CD8-positive, alpha-beta memory T cell (primary cell): ENCODE measurements at regions not wholly inside any gene's neighbourhood (a gene's known extent, or its start where the extent isn't known, plus 50 kb on each side); places are given as distances from the start of the nearest gene placed in this dataset.

Source experiments
- CTCF ChIA-PET: fragments of 350-600 bp; sonication (Branson Sonifier 250); formaldehyde crosslinking; loops from one replicate; lab custom pipeline; 2021; ENCODE audit warnings: antibody characterized with exemption; lab: Charles Lee
- POLR2A ChIA-PET: fragments of 350-600 bp; sonication (Branson Sonifier 250); formaldehyde crosslinking; loops from one replicate; lab custom pipeline; 2021; ENCODE audit warnings: antibody characterized with exemption; lab: Charles Lee
- DNase-seq, 5 donors: peaks; one replicate each; pipeline versions ENCODE4 v3.0.0 to v3.0.0-alpha.2; 2020 to 2022; ENCODE audit warnings: mixed read lengths in 1 of 5
- H3K27ac ChIP-seq: one replicate; pipeline ENCODE4 v1.7.0; 2013; ENCODE audit warnings: low read depth, mild to moderate bottlenecking, low read length, moderate library complexity
- H3K27me3 ChIP-seq: 2 replicates; pipeline ENCODE4 v1.7.0; 2013; ENCODE audit warnings: low read length, mild to moderate bottlenecking; ENCODE audit not compliant: insufficient read depth, poor library complexity, severe bottlenecking
- H3K36me3 ChIP-seq: 2 replicates; pipeline ENCODE4 v1.7.0; 2013; ENCODE audit warnings: mild to moderate bottlenecking, low read length, moderate library complexity; ENCODE audit not compliant: insufficient read depth
- H3K4me1 ChIP-seq: 2 replicates; pipeline ENCODE4 v1.7.0; 2013; ENCODE audit warnings: mild to moderate bottlenecking, low read length, moderate library complexity; ENCODE audit not compliant: insufficient read depth
- H3K4me3 ChIP-seq: 2 replicates; pipeline ENCODE4 v1.7.0; 2013; ENCODE audit warnings: mild to moderate bottlenecking, low read length
- H3K9me3 ChIP-seq: 2 replicates; pipeline ENCODE4 v1.7.0; 2013; ENCODE audit warnings: mild to moderate bottlenecking, low read length
- H3K27ac Mint-ChIP-seq, 8 donors: one replicate each; pipeline ENCODE4 v1.8.0; 2020 to 2021; ENCODE audit warnings: mixed read lengths in 8 of 8, mild to moderate bottlenecking in 6 of 8, inconsistent platforms in 3 of 8, moderate library complexity in 3 of 8
- H3K27me3 Mint-ChIP-seq, 2 donors: one replicate each; pipeline ENCODE4 v1.8.0; 2020 to 2021; ENCODE audit warnings: mixed read lengths in 2 of 2, mild to moderate bottlenecking in 1 of 2, moderate library complexity in 1 of 2
- H3K36me3 Mint-ChIP-seq, 3 donors: one replicate each; pipeline ENCODE4 v1.8.0; 2020 to 2021; ENCODE audit warnings: mixed read lengths in 3 of 3, inconsistent platforms in 1 of 3, mild to moderate bottlenecking in 1 of 3
- H3K4me1 Mint-ChIP-seq, 3 donors: one replicate each; pipeline ENCODE4 v1.8.0; 2020 to 2021; ENCODE audit warnings: mixed read lengths in 3 of 3, inconsistent platforms in 1 of 3, mild to moderate bottlenecking in 1 of 3
- H3K4me3 Mint-ChIP-seq, 7 donors: one replicate each; pipeline ENCODE4 v1.8.0; 2020 to 2021; ENCODE audit warnings: mixed read lengths in 7 of 7, mild to moderate bottlenecking in 6 of 7, moderate library complexity in 4 of 7, inconsistent platforms in 2 of 7
- H3K9me3 Mint-ChIP-seq, 5 donors: one replicate each; pipeline ENCODE4 v1.8.0; 2020 to 2022; ENCODE audit warnings: mixed read lengths in 5 of 5, mild to moderate bottlenecking in 3 of 5, moderate library complexity in 2 of 5, inconsistent platforms in 1 of 5

DNA sequence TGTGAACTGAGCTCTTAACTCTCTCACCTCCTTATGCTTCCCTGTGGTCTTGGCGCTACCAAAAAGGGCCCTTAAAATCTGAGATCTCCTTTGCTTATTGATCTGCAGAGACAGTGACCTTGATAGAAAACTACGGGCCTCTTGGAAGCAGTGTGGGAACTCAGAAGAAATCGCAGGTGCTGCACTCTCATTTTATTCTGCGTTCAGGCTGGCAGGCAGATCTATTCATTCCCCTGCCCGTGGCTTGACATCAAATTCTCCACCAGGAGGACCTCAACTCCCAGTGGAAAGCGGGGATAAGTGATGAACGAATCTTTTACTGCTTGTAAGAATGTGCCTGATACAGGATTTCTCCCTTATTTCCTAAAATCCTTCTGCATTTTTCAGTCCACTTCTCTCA lies 143.2 kb upstream of the SEL1L start:
- H3K4me1 Mint-ChIP-seq, result no peaks in the 10 kb centered on the region

DNA sequence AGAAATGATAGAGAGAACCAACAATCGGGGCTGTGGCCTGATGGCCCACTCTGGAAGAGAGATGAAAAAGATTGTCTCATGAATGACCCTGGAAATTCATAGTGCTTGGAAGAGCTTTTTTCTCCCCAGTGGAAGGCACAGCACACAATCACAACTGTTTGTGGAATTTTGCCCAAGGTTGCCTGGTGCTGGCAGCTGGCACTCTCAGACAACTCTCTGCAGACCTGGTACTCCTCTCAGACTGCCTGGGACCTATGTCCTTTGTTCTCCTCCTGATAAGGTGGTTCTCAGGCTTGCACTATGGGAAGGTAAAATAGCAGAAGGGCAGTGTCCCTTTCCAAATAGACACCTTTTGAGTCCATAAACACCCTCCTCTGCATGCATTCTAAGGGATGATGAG lies 144.1 kb upstream of the SEL1L start:
- H3K27me3 Mint-ChIP-seq, result peaks cover 3 to 6% of the 10 kb centered on the region in 2 donors
- peaks cover 2 to 11% (median 5%) of the 10 kb centered on the region in 5 donors for H3K9me3 Mint-ChIP-seq
- POLR2A ChIA-PET, result no interaction called here
- H3K4me3 ChIP-seq, result no peak overlapping the region
- no peaks in the 10 kb centered on the region for H3K4me1 ChIP-seq
- H3K27ac Mint-ChIP-seq, result no peak overlapping the region
- no peaks in the 10 kb centered on the region for H3K27me3 ChIP-seq
- H3K4me3 Mint-ChIP-seq, result no peak overlapping the region
- no peak for DNase-seq
- CTCF ChIA-PET, result no interaction called here
- no peak overlapping the region for H3K27ac ChIP-seq
- H3K36me3 ChIP-seq, result no peaks in the 10 kb centered on the region
- peaks cover 0 to 2% (median 0%) of the 10 kb centered on the region in 3 donors for H3K36me3 Mint-ChIP-seq
- H3K4me1 Mint-ChIP-seq, result no peaks in the 10 kb centered on the region
- no peaks in the 10 kb centered on the region for H3K9me3 ChIP-seq

More for the DNA sequence above, 143.2 kb upstream of the SEL1L start:
- no peak for DNase-seq
- Histone ChIP-seq H3K4me3 (no peak overlapping the region), H3K27me3 (no peaks in the 10 kb centered on the region), H3K27ac (no peak overlapping the region), H3K36me3 (no peaks in the 10 kb centered on the region), H3K9me3 (no peaks in the 10 kb centered on the region), H3K4me1 (no peaks in the 10 kb centered on the region)
- peaks cover 0 to 2% (median 0%) of the 10 kb centered on the region in 3 donors for H3K36me3 Mint-ChIP-seq
- H3K27me3 Mint-ChIP-seq, result peaks cover 3 to 9% of the 10 kb centered on the region in 2 donors
- H3K4me3 Mint-ChIP-seq, result no peak overlapping the region
- H3K9me3 Mint-ChIP-seq, result peaks cover 2 to 9% (median 5%) of the 10 kb centered on the region in 5 donors
- H3K27ac Mint-ChIP-seq, result no peak overlapping the region
- ChIA-PET POLR2A (no interaction called here), CTCF (no interaction called here)

DNA sequence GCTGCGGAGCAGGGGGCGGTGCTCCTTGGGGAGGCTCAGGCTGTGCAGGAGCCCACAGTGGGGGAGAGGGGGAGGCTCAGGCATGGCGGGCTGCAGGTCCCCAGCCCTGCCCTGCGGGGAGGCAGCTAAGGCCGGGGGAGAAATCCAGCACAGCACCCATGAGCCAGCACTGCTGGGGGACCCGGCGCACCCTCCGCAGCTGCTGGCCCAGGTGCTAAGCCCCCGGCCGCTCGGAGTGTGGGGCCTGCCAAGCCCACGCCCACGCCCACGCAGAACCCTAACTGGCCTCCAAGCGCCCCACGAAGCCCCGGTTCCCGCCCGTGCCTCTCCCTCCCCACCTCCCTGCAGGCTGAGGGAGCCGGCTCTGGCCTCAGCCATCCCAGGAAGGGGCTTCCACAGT lies 145.6 kb upstream of the SEL1L start:
- Mint-ChIP-seq H3K4me1 (no peaks in the 10 kb centered on the region), H3K9me3 (peaks cover 2 to 13% (median 5%) of the 10 kb centered on the region in 5 donors), H3K4me3 (no peak overlapping the region), H3K36me3 (peaks cover 0 to 2% (median 0%) of the 10 kb centered on the region in 3 donors), H3K27me3 (peaks cover 3 to 5% of the 10 kb centered on the region in 2 donors), H3K27ac (no peak overlapping the region)
- Histone ChIP-seq H3K36me3 (no peaks in the 10 kb centered on the region), H3K27me3 (no peaks in the 10 kb centered on the region), H3K9me3 (no peaks in the 10 kb centered on the region), H3K4me3 (no peak overlapping the region), H3K27ac (no peak overlapping the region), H3K4me1 (no peaks in the 10 kb centered on the region)
- ChIA-PET POLR2A (no interaction called here), CTCF (no interaction called here)
- no peak for DNase-seq

DNA sequence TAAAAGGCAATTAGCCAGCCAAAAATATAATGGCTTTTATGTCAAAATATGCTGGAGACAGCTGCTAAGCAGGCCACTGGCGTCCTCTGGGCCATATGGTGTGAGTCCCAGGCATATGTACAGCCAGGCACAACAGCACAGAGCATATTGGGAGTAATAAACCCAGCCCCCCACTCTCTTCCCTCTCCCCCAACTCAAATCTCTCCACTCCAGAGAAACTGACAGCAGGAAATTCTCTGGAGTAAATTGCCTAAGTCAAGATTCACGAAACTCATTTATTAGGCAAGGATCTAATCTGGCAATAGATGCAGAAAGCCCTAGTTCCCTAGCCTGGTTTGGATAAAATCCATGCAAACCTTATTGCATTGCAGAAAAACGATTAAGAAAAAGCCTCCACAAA lies 147.9 kb upstream of the SEL1L start:
- no peaks in the 10 kb centered on the region for H3K4me1 Mint-ChIP-seq

DNA sequence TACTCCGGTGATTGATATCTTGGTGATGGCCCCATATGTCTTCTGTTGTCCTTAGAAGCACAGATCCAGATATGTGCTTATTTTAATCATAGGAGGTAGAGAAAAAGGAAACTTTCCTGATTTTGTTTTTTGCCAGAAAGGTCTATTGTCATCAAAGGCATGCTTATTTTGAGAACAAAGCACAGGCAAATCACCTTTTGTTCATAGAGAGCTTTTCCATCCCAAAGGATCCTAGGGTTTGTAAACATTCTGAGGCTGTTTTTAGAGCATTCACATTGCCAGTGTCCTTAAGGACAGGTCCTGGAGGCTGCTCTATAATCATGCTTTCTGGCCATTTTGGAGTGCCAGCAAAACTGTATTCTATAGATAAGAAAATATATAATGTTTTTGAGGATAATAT lies 148.5 kb upstream of the SEL1L start:
- Mint-ChIP-seq H3K4me1 (no peaks in the 10 kb centered on the region), H3K4me3 (no peak overlapping the region), H3K27ac (no peak overlapping the region), H3K36me3 (peaks cover 0 to 2% (median 0%) of the 10 kb centered on the region in 3 donors), H3K9me3 (peaks cover 2 to 16% (median 5%) of the 10 kb centered on the region in 5 donors), H3K27me3 (peaks cover 3 to 5% of the 10 kb centered on the region in 2 donors)
- CTCF ChIA-PET, result no interaction called here
- H3K27ac ChIP-seq, result no peak overlapping the region
- POLR2A ChIA-PET, result no interaction called here
- H3K36me3 ChIP-seq, result no peaks in the 10 kb centered on the region
- H3K4me3 ChIP-seq, result no peak overlapping the region
- no peaks in the 10 kb centered on the region for H3K27me3 ChIP-seq
- DNase-seq, result no peak
- H3K9me3 ChIP-seq, result no peaks in the 10 kb centered on the region
- no peaks in the 10 kb centered on the region for H3K4me1 ChIP-seq

More for the DNA sequence above, 147.9 kb upstream of the SEL1L start:
- Mint-ChIP-seq H3K27me3 (peaks cover 3 to 5% of the 10 kb centered on the region in 2 donors), H3K27ac (no peak overlapping the region), H3K36me3 (peaks cover 0 to 2% (median 0%) of the 10 kb centered on the region in 3 donors), H3K9me3 (peaks cover 2 to 16% (median 5%) of the 10 kb centered on the region in 5 donors), H3K4me3 (no peak overlapping the region)
- H3K27me3 ChIP-seq, result no peaks in the 10 kb centered on the region
- no peak for DNase-seq
- no peaks in the 10 kb centered on the region for H3K4me1 ChIP-seq
- no peaks in the 10 kb centered on the region for H3K36me3 ChIP-seq
- POLR2A ChIA-PET, result no interaction called here
- H3K27ac ChIP-seq, result no peak overlapping the region
- H3K9me3 ChIP-seq, result no peaks in the 10 kb centered on the region
- CTCF ChIA-PET, result no interaction called here
- H3K4me3 ChIP-seq, result no peak overlapping the region

DNA sequence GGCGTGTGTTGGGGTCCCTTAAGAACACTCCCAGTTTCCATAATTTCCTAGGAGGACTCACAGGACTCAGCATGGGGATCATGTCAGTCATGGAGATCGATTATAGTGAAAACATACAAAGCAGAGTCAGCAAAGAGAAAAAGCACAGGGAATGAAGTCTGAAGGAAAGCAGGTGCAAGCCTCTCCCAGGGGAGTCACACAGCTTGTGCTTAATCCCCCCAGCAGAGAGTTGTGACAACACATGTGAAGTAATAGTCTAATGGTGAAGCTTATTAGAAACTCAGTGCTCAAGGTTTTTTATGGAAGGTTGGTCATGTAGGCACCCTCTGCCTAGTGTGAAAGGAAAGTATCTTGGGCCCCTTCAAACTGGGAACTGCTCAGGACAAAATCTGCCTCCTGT lies 149.0 kb upstream of the SEL1L start:
- H3K27me3 ChIP-seq, result no peaks in the 10 kb centered on the region
- no peak for DNase-seq
- H3K27ac ChIP-seq, result no peak overlapping the region
- no peak overlapping the region for H3K4me3 ChIP-seq
- no peaks in the 10 kb centered on the region for H3K9me3 ChIP-seq
- CTCF ChIA-PET, result no interaction called here
- POLR2A ChIA-PET, result no interaction called here
- Mint-ChIP-seq H3K4me1 (no peaks in the 10 kb centered on the region), H3K9me3 (peaks cover 0 to 13% (median 5%) of the 10 kb centered on the region in 5 donors), H3K4me3 (no peak overlapping the region), H3K36me3 (peaks cover 0 to 2% (median 0%) of the 10 kb centered on the region in 3 donors), H3K27me3 (peaks cover 3 to 5% of the 10 kb centered on the region in 2 donors), H3K27ac (no peak overlapping the region)
- no peaks in the 10 kb centered on the region for H3K36me3 ChIP-seq
- H3K4me1 ChIP-seq, result no peaks in the 10 kb centered on the region

DNA sequence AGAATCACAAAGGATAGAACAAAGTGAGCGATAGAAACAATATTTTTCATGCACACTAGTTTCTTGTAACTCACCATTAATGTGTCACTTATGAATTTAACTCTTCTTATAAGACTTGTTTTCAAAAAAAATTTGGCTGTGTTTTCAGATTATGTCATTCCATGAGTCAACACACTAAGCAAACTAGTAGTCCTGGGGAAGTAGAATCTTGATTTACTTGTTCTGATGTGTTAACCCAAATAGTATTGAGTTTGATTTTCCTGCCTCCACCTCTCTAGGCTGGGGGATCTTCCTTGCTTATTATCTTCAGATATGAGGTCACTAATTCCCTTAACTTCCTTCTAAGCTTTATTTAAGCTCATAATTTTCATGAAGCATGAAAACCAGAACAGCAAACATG lies 151.0 kb upstream of the SEL1L start:
- CTCF ChIA-PET, result no interaction called here
- Mint-ChIP-seq H3K27ac (no peak overlapping the region), H3K27me3 (peaks cover 3 to 5% of the 10 kb centered on the region in 2 donors), H3K4me3 (no peak overlapping the region), H3K36me3 (peaks cover 0 to under 1% (median 0%) of the 10 kb centered on the region in 3 donors), H3K9me3 (peaks cover 0 to 9% (median 2%) of the 10 kb centered on the region in 5 donors), H3K4me1 (no peaks in the 10 kb centered on the region)
- POLR2A ChIA-PET, result no interaction called here
- Histone ChIP-seq H3K9me3 (no peaks in the 10 kb centered on the region), H3K4me3 (no peak overlapping the region), H3K27me3 (no peaks in the 10 kb centered on the region), H3K27ac (no peak overlapping the region), H3K4me1 (no peaks in the 10 kb centered on the region), H3K36me3 (no peaks in the 10 kb centered on the region)
- DNase-seq, result no peak

DNA sequence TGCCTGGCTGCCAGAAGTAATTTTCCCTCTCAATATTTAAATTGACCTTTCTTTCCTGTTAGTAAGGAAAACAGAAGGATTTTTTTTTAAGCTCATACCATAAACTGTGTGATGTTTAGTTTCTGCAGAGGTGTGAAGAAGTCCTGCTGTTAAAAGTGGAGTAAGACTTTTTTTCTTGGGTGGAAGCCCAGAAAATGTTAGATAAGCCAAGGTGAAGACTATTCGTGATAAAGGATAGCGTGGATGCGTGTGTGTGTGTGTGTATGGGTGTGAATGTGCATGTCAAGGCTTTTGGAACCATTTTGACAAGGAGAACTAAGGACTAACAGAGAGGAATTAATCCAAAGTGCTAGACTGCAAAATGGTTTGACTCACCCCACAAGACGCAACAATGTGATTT lies 152.9 kb upstream of the SEL1L start:
- Mint-ChIP-seq H3K27ac (no peak overlapping the region), H3K27me3 (peaks cover 0 to 5% of the 10 kb centered on the region in 2 donors), H3K9me3 (peaks cover 0 to 9% (median 0%) of the 10 kb centered on the region in 5 donors), H3K4me3 (no peak overlapping the region), H3K4me1 (no peaks in the 10 kb centered on the region), H3K36me3 (no peaks in the 10 kb centered on the region)
- no peaks in the 10 kb centered on the region for H3K27me3 ChIP-seq
- H3K9me3 ChIP-seq, result no peaks in the 10 kb centered on the region
- no peak for DNase-seq
- no peak overlapping the region for H3K27ac ChIP-seq
- H3K4me3 ChIP-seq, result no peak overlapping the region
- POLR2A ChIA-PET, result no interaction called here
- CTCF ChIA-PET, result no interaction called here
- no peaks in the 10 kb centered on the region for H3K4me1 ChIP-seq
- H3K36me3 ChIP-seq, result no peaks in the 10 kb centered on the region
